ENCODE measurements at regions not wholly inside any gene's neighbourhood (a gene's known extent, or its start where the extent isn't known, plus 50 kb on each side); places are given as distances from the start of the nearest gene placed in this dataset.

GRCh38 chr9:23590276-23591000 lies 235.6 kb downstream of the ELAVL2 start:
- Histone ChIP-seq H3K4me3 (ENCODE audit: low read depth in 1 of 2, low read length in 2 of 2) (no peak overlapping the region), H3K27me3 (ENCODE audit: control insufficient read depth in 1 of 2, insufficient read depth in 2 of 2, low read length in 2 of 2) (no peaks in the 10 kb centered on the region), H3K27ac (ENCODE audit: low read depth in 2 of 2, low read length in 1 of 2) (no peak overlapping the region), H3K36me3 (ENCODE audit: control insufficient read depth in 2 of 2, insufficient read depth in 2 of 2, low read length in 1 of 2) (no peaks in the 10 kb centered on the region), H3K4me1 (ENCODE audit: control insufficient read depth in 2 of 2, insufficient read depth in 2 of 2, low read length in 1 of 2) (no peaks in the 10 kb centered on the region), H3K9me3 (ENCODE audit: control insufficient read depth in 2 of 2, insufficient read depth in 1 of 2, low read depth in 1 of 2, low read length in 1 of 2) (peaks cover 0 to 2% of the 10 kb centered on the region in 2 donors)
- WGBS, 2 donors, result 60 to 62% methylated on average over 3 of the region's 3 CpGs

- Histone ChIP-seq H3K27ac (ENCODE audit: low read depth in 2 of 2, low read length in 1 of 2) (no peak overlapping the region), H3K4me1 (ENCODE audit: control insufficient read depth in 2 of 2, insufficient read depth in 2 of 2, low read length in 1 of 2) (no peaks in the 10 kb centered on the region), H3K27me3 (ENCODE audit: control insufficient read depth in 1 of 2, insufficient read depth in 2 of 2, low read length in 2 of 2) (no peaks in the 10 kb centered on the region), H3K4me3 (ENCODE audit: low read depth in 1 of 2, low read length in 2 of 2) (no peak overlapping the region), H3K36me3 (ENCODE audit: control insufficient read depth in 2 of 2, insufficient read depth in 2 of 2, low read length in 1 of 2) (no peaks in the 10 kb centered on the region), H3K9me3 (ENCODE audit: control insufficient read depth in 2 of 2, insufficient read depth in 1 of 2, low read depth in 1 of 2, low read length in 1 of 2) (no peaks in the 10 kb centered on the region)
- 83 to 92% methylated on average over 1 of the region's 1 CpG for WGBS, 2 donors
These were observed 231.6 kb downstream of the ELAVL2 start for GRCh38 chr9:23594421-23594820.

- Histone ChIP-seq H3K4me3 (ENCODE audit: low read depth in 1 of 2, low read length in 2 of 2) (no peak overlapping the region), H3K4me1 (ENCODE audit: control insufficient read depth in 2 of 2, insufficient read depth in 2 of 2, low read length in 1 of 2) (no peaks in the 10 kb centered on the region), H3K27ac (ENCODE audit: low read depth in 2 of 2, low read length in 1 of 2) (no peak overlapping the region), H3K9me3 (ENCODE audit: control insufficient read depth in 2 of 2, insufficient read depth in 1 of 2, low read depth in 1 of 2, low read length in 1 of 2) (no peaks in the 10 kb centered on the region), H3K36me3 (ENCODE audit: control insufficient read depth in 2 of 2, insufficient read depth in 2 of 2, low read length in 1 of 2) (no peaks in the 10 kb centered on the region), H3K27me3 (ENCODE audit: control insufficient read depth in 1 of 2, insufficient read depth in 2 of 2, low read length in 2 of 2) (no peaks in the 10 kb centered on the region)
- WGBS, 2 donors, result 51 to 58% methylated on average over 3 of the region's 3 CpGs
These were observed 229.0 kb downstream of the ELAVL2 start for GRCh38 chr9:23596913-23597634.

- peak overlapping the region; percentile 58 to 87 for H3K27ac ChIP-seq (ENCODE audit: low read depth in 2 of 2, low read length in 1 of 2)
These were observed 227.0 kb downstream of the ELAVL2 start for GRCh38 chr9:23598994-23599393.

GRCh38 chr9:23603311-23603710 lies 222.7 kb downstream of the ELAVL2 start:
- 92 to 94% methylated on average over 7 of the region's 7 CpGs for WGBS, 2 donors

More at GRCh38 chr9:23598994-23599393, 227.0 kb downstream of the ELAVL2 start:
- 50 to 59% methylated on average over 2 of the region's 2 CpGs for WGBS, 2 donors
- H3K4me3 ChIP-seq (ENCODE audit: low read depth in 1 of 2, low read length in 2 of 2), result no peak overlapping the region
- H3K36me3 ChIP-seq (ENCODE audit: control insufficient read depth in 2 of 2, insufficient read depth in 2 of 2, low read length in 1 of 2), result no peaks in the 10 kb centered on the region
- H3K4me1 ChIP-seq (ENCODE audit: control insufficient read depth in 2 of 2, insufficient read depth in 2 of 2, low read length in 1 of 2), result no peaks in the 10 kb centered on the region
- H3K9me3 ChIP-seq (ENCODE audit: control insufficient read depth in 2 of 2, insufficient read depth in 1 of 2, low read depth in 1 of 2, low read length in 1 of 2), result no peaks in the 10 kb centered on the region
- H3K27me3 ChIP-seq (ENCODE audit: control insufficient read depth in 1 of 2, insufficient read depth in 2 of 2, low read length in 2 of 2), result no peaks in the 10 kb centered on the region

GRCh38 chr9:23606107-23606506 lies 219.9 kb downstream of the ELAVL2 start:
- Histone ChIP-seq H3K4me1 (ENCODE audit: control insufficient read depth in 2 of 2, insufficient read depth in 2 of 2, low read length in 1 of 2) (no peaks in the 10 kb centered on the region), H3K27me3 (ENCODE audit: control insufficient read depth in 1 of 2, insufficient read depth in 2 of 2, low read length in 2 of 2) (no peaks in the 10 kb centered on the region), H3K36me3 (ENCODE audit: control insufficient read depth in 2 of 2, insufficient read depth in 2 of 2, low read length in 1 of 2) (no peaks in the 10 kb centered on the region), H3K9me3 (ENCODE audit: control insufficient read depth in 2 of 2, insufficient read depth in 1 of 2, low read depth in 1 of 2, low read length in 1 of 2) (no peaks in the 10 kb centered on the region), H3K27ac (ENCODE audit: low read depth in 2 of 2, low read length in 1 of 2) (no peak overlapping the region), H3K4me3 (ENCODE audit: low read depth in 1 of 2, low read length in 2 of 2) (no peak overlapping the region)
- 80 to 89% methylated on average over 1 of the region's 1 CpG for WGBS, 2 donors

More at GRCh38 chr9:23603311-23603710, 222.7 kb downstream of the ELAVL2 start:
- Histone ChIP-seq H3K9me3 (ENCODE audit: control insufficient read depth in 2 of 2, insufficient read depth in 1 of 2, low read depth in 1 of 2, low read length in 1 of 2) (no peaks in the 10 kb centered on the region), H3K27ac (ENCODE audit: low read depth in 2 of 2, low read length in 1 of 2) (no peak overlapping the region), H3K4me1 (ENCODE audit: control insufficient read depth in 2 of 2, insufficient read depth in 2 of 2, low read length in 1 of 2) (no peaks in the 10 kb centered on the region), H3K4me3 (ENCODE audit: low read depth in 1 of 2, low read length in 2 of 2) (no peak overlapping the region), H3K27me3 (ENCODE audit: control insufficient read depth in 1 of 2, insufficient read depth in 2 of 2, low read length in 2 of 2) (no peaks in the 10 kb centered on the region), H3K36me3 (ENCODE audit: control insufficient read depth in 2 of 2, insufficient read depth in 2 of 2, low read length in 1 of 2) (no peaks in the 10 kb centered on the region)

- H3K9me3 ChIP-seq (ENCODE audit: control insufficient read depth in 2 of 2, insufficient read depth in 1 of 2, low read depth in 1 of 2, low read length in 1 of 2), result no peaks in the 10 kb centered on the region
- no peaks in the 10 kb centered on the region for H3K4me1 ChIP-seq (ENCODE audit: control insufficient read depth in 2 of 2, insufficient read depth in 2 of 2, low read length in 1 of 2)
- no peak overlapping the region for H3K4me3 ChIP-seq (ENCODE audit: low read depth in 1 of 2, low read length in 2 of 2)
- no peaks in the 10 kb centered on the region for H3K36me3 ChIP-seq (ENCODE audit: control insufficient read depth in 2 of 2, insufficient read depth in 2 of 2, low read length in 1 of 2)
- H3K27me3 ChIP-seq (ENCODE audit: control insufficient read depth in 1 of 2, insufficient read depth in 2 of 2, low read length in 2 of 2), result no peaks in the 10 kb centered on the region
- H3K27ac ChIP-seq (ENCODE audit: low read depth in 2 of 2, low read length in 1 of 2), result no peak overlapping the region
- WGBS, 2 donors, result 48 to 55% methylated on average over 3 of the region's 3 CpGs
These were observed 217.6 kb downstream of the ELAVL2 start for GRCh38 chr9:23608456-23608855.

- Histone ChIP-seq H3K4me3 (ENCODE audit: low read depth in 1 of 2, low read length in 2 of 2) (no peak overlapping the region), H3K4me1 (ENCODE audit: control insufficient read depth in 2 of 2, insufficient read depth in 2 of 2, low read length in 1 of 2) (no peaks in the 10 kb centered on the region), H3K36me3 (ENCODE audit: control insufficient read depth in 2 of 2, insufficient read depth in 2 of 2, low read length in 1 of 2) (no peaks in the 10 kb centered on the region), H3K27ac (ENCODE audit: low read depth in 2 of 2, low read length in 1 of 2) (no peak overlapping the region), H3K27me3 (ENCODE audit: control insufficient read depth in 1 of 2, insufficient read depth in 2 of 2, low read length in 2 of 2) (no peaks in the 10 kb centered on the region), H3K9me3 (ENCODE audit: control insufficient read depth in 2 of 2, insufficient read depth in 1 of 2, low read depth in 1 of 2, low read length in 1 of 2) (no peaks in the 10 kb centered on the region)
- WGBS, 2 donors, result 69 to 76% methylated on average over 3 of the region's 3 CpGs
These were observed 214.2 kb downstream of the ELAVL2 start for GRCh38 chr9:23611869-23612268.

- Histone ChIP-seq H3K9me3 (ENCODE audit: control insufficient read depth in 2 of 2, insufficient read depth in 1 of 2, low read depth in 1 of 2, low read length in 1 of 2) (no peaks in the 10 kb centered on the region), H3K36me3 (ENCODE audit: control insufficient read depth in 2 of 2, insufficient read depth in 2 of 2, low read length in 1 of 2) (no peaks in the 10 kb centered on the region), H3K4me1 (ENCODE audit: control insufficient read depth in 2 of 2, insufficient read depth in 2 of 2, low read length in 1 of 2) (no peaks in the 10 kb centered on the region), H3K27me3 (ENCODE audit: control insufficient read depth in 1 of 2, insufficient read depth in 2 of 2, low read length in 2 of 2) (no peaks in the 10 kb centered on the region), H3K27ac (ENCODE audit: low read depth in 2 of 2, low read length in 1 of 2) (no peak overlapping the region), H3K4me3 (ENCODE audit: low read depth in 1 of 2, low read length in 2 of 2) (no peak overlapping the region)
- WGBS, 2 donors, result 91 to 93% methylated on average over 6 of the region's 6 CpGs
These were observed 210.5 kb downstream of the ELAVL2 start for GRCh38 chr9:23615569-23615968.

- Histone ChIP-seq H3K4me3 (ENCODE audit: low read depth in 1 of 2, low read length in 2 of 2) (no peak overlapping the region), H3K4me1 (ENCODE audit: control insufficient read depth in 2 of 2, insufficient read depth in 2 of 2, low read length in 1 of 2) (no peaks in the 10 kb centered on the region), H3K9me3 (ENCODE audit: control insufficient read depth in 2 of 2, insufficient read depth in 1 of 2, low read depth in 1 of 2, low read length in 1 of 2) (no peaks in the 10 kb centered on the region), H3K27me3 (ENCODE audit: control insufficient read depth in 1 of 2, insufficient read depth in 2 of 2, low read length in 2 of 2) (no peaks in the 10 kb centered on the region), H3K36me3 (ENCODE audit: control insufficient read depth in 2 of 2, insufficient read depth in 2 of 2, low read length in 1 of 2) (no peaks in the 10 kb centered on the region), H3K27ac (ENCODE audit: low read depth in 2 of 2, low read length in 1 of 2) (no peak overlapping the region)
- WGBS, 2 donors, result 83 to 86% methylated on average over 2 of the region's 2 CpGs
These were observed 204.9 kb downstream of the ELAVL2 start for GRCh38 chr9:23621188-23621587.
